ENCODE measurements at regions not wholly inside any gene's neighbourhood (a gene's known extent, or its start where the extent isn't known, plus 50 kb on each side); places are given as distances from the start of the nearest gene placed in this dataset.

GRCh38 chr3:176570992-176571391 lies 626.3 kb downstream of the TBL1XR1 start:
- TF ChIP-seq YY1 (IDR thresholded peaks at IDR 0.05; ENCODE audit: insufficient read depth, insufficient read length) (no peak), SUZ12 (IDR thresholded peaks at IDR 0.05; ENCODE audit: extremely low read depth, insufficient read depth, insufficient read length) (no peak), ZNF274 (IDR thresholded peaks at IDR 0.05; ENCODE audit: low read depth, low read length) (no peak)
